Hepatocyte (in vitro differentiated cells): ENCODE measurements at regions not wholly inside any gene's neighbourhood (a gene's known extent, or its start where the extent isn't known, plus 50 kb on each side); places are given as distances from the start of the nearest gene placed in this dataset.
A peak's percentile ranks its signal among the peaks of the same experiment; 100 is the strongest.

Experiments used
- DNase-seq: peaks from one replicate; pipeline ENCODE4 v3.0.0-alpha.2; 2016; ENCODE audit warnings: low spot score
- H2AFZ ChIP-seq: fragments of 200-600 bp; sonication (generic); 2 replicates; pipeline ENCODE4 v1.6.0; 2016; ENCODE audit warnings: antibody characterized with exemption, mild to moderate bottlenecking
- H3K27ac ChIP-seq: fragments of 200-600 bp; sonication (generic); 2 replicates; pipeline ENCODE4 v1.5.1; 2016; ENCODE audit warnings: mild to moderate bottlenecking
- H3K27me3 ChIP-seq: fragments of 200-600 bp; sonication (generic); 2 replicates; pipeline ENCODE4 v1.6.1; 2016
- H3K36me3 ChIP-seq: fragments of 200-600 bp; sonication (generic); replicated peaks from 2 replicates; pipeline ENCODE4 v1.5.1; 2016; ENCODE audit warnings: low read depth; ENCODE audit not compliant: insufficient read depth
- H3K4me1 ChIP-seq: fragments of 200-600 bp; sonication (generic); 2 replicates; pipeline ENCODE4 v1.5.1; 2016; ENCODE audit warnings: mild to moderate bottlenecking, moderate library complexity; ENCODE audit not compliant: insufficient read depth
- H3K4me2 ChIP-seq: fragments of 200-600 bp; sonication (generic); 2 replicates; pipeline ENCODE4 v1.6.0; 2016
- H3K4me3 ChIP-seq: fragments of 200-600 bp; sonication (generic); 2 replicates; pipeline ENCODE4 v1.5.1; 2016; ENCODE audit warnings: mild to moderate bottlenecking
- H3K79me2 ChIP-seq: fragments of 200-600 bp; sonication (generic); 2 replicates; pipeline ENCODE4 v1.6.0; 2017; ENCODE audit warnings: mild to moderate bottlenecking
- H3K9me2 ChIP-seq: fragments of 200-600 bp; sonication (generic); replicated peaks from 2 replicates; pipeline ENCODE4 v1.6.0; 2017; ENCODE audit warnings: mild to moderate bottlenecking; ENCODE audit not compliant: insufficient read depth
- H3K9me3 ChIP-seq: fragments of 200-600 bp; sonication (generic); 2 replicates; pipeline ENCODE4 v1.5.1; 2016; ENCODE audit warnings: low read depth, mild to moderate bottlenecking
- H4K20me1 ChIP-seq: fragments of 200-600 bp; sonication (generic); 2 replicates; pipeline ENCODE4 v1.6.0; 2016; ENCODE audit warnings: mild to moderate bottlenecking; ENCODE audit not compliant: insufficient read depth, poor library complexity, severe bottlenecking
- CTCF ChIP-seq: fragments of 200-600 bp; sonication (generic); IDR thresholded peaks from 2 replicates; pipeline ENCODE4 v1.5.1; 2016; ENCODE audit warnings: antibody characterized with exemption, mild to moderate bottlenecking; ENCODE audit not compliant: poor library complexity
- EZH2 ChIP-seq: fragments of 200-600 bp; sonication (generic); IDR thresholded peaks from 2 replicates; pipeline ENCODE4 v1.6.1; 2016; ENCODE audit warnings: antibody characterized with exemption, mild to moderate bottlenecking, borderline replicate concordance
- EZH2phosphoT487 ChIP-seq: fragments of 200-600 bp; sonication (generic); IDR thresholded peaks from one replicate; pipeline ENCODE4 v1.6.1; 2018; ENCODE audit warnings: antibody characterized with exemption, mild to moderate bottlenecking, low read depth, moderate library complexity; ENCODE audit not compliant: unreplicated experiment, severe bottlenecking
- WGBS: methylation state at CpG from one replicate; pipeline ENCODE4 v1.1.6; 2016; ENCODE audit warnings: low lambda C conversion rate; ENCODE audit errors: missing lambda C conversion rate; 5-methylcytosine and 5-hydroxymethylcytosine counted together

- no peaks in the 10 kb centered on the region for H4K20me1 ChIP-seq
- H3K4me3 ChIP-seq: no peak overlapping the region
- H3K4me1 ChIP-seq: no peaks in the 10 kb centered on the region
- H3K9me3 ChIP-seq: no peaks in the 10 kb centered on the region
- H3K9me2 ChIP-seq: no peaks in the 10 kb centered on the region
- no peak overlapping the region for H3K27ac ChIP-seq
- no peak overlapping the region for H2AFZ ChIP-seq
- no peak for TF ChIP-seq EZH2
- TF ChIP-seq EZH2phosphoT487: no peak
- no peak for TF ChIP-seq CTCF
- H3K27me3 ChIP-seq: no peaks in the 10 kb centered on the region
- no peak for DNase-seq
- WGBS: 78% methylated on average over 6 of the region's 6 CpGs
- no peaks in the 10 kb centered on the region for H3K79me2 ChIP-seq
- H3K4me2 ChIP-seq: no peak overlapping the region
- no peaks in the 10 kb centered on the region for H3K36me3 ChIP-seq
Measured at GRCh38 chr6:148128014-148128730, 214.5 kb upstream of the SASH1 start.

GRCh38 chr6:148134592-148134991, 208.0 kb upstream of the SASH1 start:
- Histone ChIP-seq H3K36me3 (no peaks in the 10 kb centered on the region), H3K9me3 (no peaks in the 10 kb centered on the region), H3K27me3 (no peaks in the 10 kb centered on the region), H2AFZ (no peak overlapping the region), H3K4me3 (no peak overlapping the region), H3K79me2 (no peaks in the 10 kb centered on the region), H3K4me2 (peak overlapping the region; percentile 31), H3K27ac (no peak overlapping the region), H4K20me1 (no peaks in the 10 kb centered on the region), H3K4me1 (no peaks in the 10 kb centered on the region), H3K9me2 (no peaks in the 10 kb centered on the region)
- DNase-seq: no peak
- TF ChIP-seq CTCF (no peak), EZH2phosphoT487 (no peak), EZH2 (no peak)
- 63% methylated on average over 6 of the region's 6 CpGs for WGBS

- WGBS: 85% methylated on average over 4 of the region's 4 CpGs
- no peak for TF ChIP-seq EZH2phosphoT487
- no peak for TF ChIP-seq CTCF
- TF ChIP-seq EZH2: no peak
- no peaks in the 10 kb centered on the region for H4K20me1 ChIP-seq
- no peak overlapping the region for H3K27ac ChIP-seq
- H3K9me3 ChIP-seq: no peaks in the 10 kb centered on the region
- no peaks in the 10 kb centered on the region for H3K9me2 ChIP-seq
- no peaks in the 10 kb centered on the region for H3K4me1 ChIP-seq
- H3K79me2 ChIP-seq: no peaks in the 10 kb centered on the region
- no peak for DNase-seq
- H3K36me3 ChIP-seq: no peaks in the 10 kb centered on the region
- no peak overlapping the region for H2AFZ ChIP-seq
- no peak overlapping the region for H3K4me2 ChIP-seq
- H3K4me3 ChIP-seq: no peak overlapping the region
- H3K27me3 ChIP-seq: no peaks in the 10 kb centered on the region
Measured at GRCh38 chr6:148136586-148136985, 206.1 kb upstream of the SASH1 start.
